HG02642 (cell line): ENCODE measurements at regions not wholly inside any gene's neighbourhood (a gene's known extent, or its start where the extent isn't known, plus 50 kb on each side); places are given as distances from the start of the nearest gene placed in this dataset.

ENCODE experiments used
- ATAC-seq: cut with Tn5 transposase; IDR thresholded peaks from one replicate; pipeline ENCODE4 v1.9.1; 2021; ENCODE audit warnings: mild to moderate bottlenecking; ENCODE audit not compliant: unreplicated experiment, poor library complexity

DNA sequence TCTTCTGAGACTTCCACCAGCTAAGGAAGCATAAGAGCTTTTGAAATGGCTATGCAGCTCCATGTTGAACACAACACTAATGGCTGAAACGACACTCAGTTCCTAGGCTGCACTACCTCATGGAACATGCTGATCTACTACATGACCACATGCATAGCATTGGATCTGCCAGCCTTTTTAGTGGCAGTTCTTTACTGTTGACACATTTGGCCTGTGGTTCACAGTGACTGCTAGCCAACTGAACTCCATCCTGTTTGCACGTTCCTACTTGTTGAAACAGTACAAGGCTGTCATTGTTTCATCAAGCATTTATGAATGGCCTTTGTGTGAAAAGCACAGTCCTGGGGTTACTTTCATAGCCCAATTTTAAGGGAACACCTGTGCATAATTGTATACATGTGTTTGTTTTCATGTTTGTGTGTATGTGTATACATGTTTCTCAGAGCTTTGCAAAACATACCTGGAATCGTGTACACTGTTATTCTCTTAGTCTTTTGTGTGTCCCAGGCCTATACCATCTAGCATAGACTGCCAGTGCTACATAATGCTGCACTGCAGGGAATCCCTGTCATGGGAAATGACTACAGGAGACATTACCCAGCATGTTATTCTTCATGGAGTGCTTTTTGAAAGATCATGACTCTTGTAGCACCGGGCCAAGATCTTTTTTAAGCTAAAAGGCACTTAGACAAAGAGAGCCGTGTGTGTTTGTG is 179.6 kb upstream of the ESRRG start:
- no peak for ATAC-seq

DNA sequence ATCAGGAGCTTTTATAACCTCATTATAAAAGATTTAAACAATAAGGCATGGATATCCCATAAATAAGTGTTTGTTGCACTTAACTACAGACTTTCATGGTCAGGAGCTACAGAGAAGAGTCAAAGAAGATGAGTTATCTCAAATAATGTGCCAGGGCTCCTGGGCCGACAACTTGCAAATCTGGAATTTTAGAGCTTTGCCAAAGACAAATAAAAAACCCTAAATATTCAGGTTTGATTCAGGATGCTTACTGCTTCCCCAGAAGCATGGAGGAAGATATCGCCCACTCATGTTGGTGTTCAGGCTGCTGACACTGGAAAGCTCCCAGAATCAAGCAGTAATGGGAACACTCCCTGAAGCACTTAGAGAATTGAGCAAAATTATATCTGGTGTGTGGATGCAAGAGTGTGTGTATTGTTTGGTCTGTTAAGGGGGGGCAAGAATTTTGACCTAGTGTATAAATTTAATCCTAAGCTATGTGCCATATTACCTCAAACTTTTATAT is 176.9 kb upstream of the ESRRG start:
- ATAC-seq, result no peak

- no peak for ATAC-seq
Measured at GRCh38 chr1:216898801-216899200, 175.6 kb upstream of the ESRRG start.

- ATAC-seq, result no peak
Measured at GRCh38 chr1:216896146-216896545, 172.9 kb upstream of the ESRRG start.

DNA sequence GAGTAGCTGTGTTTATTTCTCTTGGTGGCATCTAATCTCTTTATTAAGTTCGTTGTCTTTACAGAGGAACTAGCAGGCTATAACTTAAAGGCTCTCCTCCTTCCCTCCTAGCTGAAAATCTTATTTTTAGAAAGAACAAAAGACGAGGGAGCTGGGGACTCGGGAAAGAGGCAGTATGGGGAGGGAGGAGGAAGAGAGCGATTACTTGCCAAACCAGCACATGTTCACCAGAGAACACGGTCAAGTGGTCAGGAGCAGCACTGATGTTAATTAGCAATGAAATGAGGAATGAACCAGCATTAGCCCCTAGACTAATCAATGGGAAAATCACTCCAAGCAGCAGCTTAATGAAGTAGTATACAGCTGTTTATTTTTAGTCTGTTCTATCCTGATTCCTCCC is 171.3 kb upstream of the ESRRG start:
- no peak for ATAC-seq

DNA sequence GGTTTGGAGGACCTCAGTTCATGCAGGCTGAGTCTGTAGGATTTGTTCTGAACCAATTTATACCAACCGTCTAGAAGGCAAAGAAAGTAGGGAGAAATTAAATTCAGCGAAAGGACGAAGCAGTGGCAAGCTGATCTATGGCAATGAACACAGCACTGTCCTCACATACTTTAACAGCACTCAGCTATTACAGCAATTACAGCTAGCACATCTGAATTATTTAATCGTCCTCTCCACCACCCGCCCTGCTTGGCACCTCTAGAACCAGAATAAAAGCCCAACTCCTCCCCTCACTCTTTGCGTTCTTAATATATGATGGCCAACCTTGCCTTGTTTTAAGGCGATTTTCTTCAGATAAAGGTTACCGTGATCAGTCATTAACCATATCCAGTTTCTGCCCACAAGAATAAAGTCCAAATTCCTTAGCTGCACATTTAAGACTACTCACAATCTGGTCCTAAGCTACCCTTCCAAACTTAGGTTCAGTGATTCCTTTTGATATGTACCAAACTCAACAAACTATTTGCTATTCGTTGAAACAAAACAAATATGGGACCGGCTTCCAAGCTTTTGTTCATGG is 169.4 kb upstream of the ESRRG start:
- ATAC-seq, result no peak

DNA sequence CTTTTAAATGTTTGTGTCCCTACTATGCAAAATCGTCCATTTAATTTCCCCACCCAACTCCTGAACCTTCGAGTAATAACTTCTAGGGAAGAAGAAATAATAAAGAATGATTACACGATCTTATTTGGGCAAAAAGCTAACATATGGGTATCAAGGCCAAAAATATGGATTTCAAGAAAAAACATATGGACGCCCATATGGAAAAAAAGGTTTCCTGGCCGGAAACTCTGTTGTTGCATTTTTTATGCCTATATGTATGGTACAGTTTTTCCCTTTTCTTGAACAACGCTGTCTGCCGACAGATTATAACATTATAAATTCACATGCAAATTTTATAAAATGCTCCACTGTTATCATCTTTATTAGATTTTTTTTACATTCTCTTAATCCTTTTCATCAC is 167.6 kb upstream of the ESRRG start:
- ATAC-seq, result no peak

DNA sequence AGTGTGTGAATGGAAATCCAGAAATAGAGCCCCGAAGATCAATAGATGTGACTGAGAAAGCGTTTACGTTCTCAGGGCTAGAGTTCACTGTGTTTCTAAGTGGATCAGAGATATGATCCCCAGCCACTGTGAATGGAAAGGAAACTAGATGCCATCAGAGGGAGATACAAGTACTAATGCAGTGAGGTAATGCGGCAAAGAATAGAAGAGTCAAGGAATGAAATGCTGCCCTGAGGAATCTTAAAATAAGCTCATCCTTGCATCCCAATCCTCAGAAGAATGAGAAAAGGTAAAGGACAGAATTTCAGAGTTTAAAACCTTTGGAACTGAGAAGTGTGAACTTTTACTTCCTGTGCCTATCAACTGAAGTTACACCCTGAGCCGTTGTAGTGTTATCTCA is 165.5 kb upstream of the ESRRG start:
- ATAC-seq, result no peak

DNA sequence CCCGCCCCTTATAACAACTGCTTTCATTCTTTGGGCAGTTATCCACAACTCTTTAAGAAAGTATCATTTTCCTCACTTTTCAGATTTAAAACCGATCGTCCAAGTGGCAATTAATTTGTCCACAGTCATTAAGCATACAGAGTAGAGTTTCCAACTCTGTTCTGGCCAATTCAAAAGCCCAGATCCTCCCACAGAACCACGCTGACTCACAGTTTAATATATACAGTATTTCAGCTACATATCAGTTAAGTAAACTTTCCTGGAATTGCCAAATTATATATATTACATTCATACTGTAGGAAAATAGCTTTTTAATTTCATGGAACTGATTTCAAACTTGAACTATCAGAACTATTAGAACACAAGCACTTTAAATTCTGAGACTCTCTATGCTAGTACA is 163.8 kb upstream of the ESRRG start:
- no peak for ATAC-seq

DNA sequence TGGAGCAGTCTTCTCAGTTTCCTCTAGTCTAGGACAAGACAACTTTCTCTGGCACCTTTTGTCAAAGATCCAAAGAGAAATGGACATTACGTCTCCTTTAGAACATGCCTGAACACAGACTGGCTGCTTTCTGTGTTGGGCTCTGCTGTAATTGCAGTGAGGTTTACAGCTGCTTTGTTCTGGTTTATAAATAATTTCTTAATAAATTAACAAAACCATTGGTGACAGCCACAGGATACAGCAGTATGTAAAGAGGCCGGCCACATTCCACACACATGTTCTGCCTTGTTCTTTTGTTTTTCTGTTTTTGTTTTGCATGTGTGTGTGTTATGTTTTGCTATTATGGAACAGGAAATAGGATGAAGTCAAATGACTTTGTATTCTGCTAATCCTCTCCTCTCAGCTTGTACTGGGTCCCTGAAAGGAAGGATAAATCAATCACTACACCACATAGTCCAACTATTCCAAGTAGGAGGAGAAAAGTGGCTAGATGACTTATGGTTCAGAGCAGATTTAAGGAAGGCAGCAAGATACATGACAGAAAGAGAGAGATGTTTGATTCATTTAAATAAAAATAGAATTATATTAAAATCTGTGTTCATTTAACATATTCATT is 161.5 kb upstream of the ESRRG start:
- ATAC-seq, result no peak

GRCh38 chr1:216883518-216883917 is 160.3 kb upstream of the ESRRG start:
- no peak for ATAC-seq

GRCh38 chr1:216881695-216882094 is 158.5 kb upstream of the ESRRG start:
- ATAC-seq, result no peak

DNA sequence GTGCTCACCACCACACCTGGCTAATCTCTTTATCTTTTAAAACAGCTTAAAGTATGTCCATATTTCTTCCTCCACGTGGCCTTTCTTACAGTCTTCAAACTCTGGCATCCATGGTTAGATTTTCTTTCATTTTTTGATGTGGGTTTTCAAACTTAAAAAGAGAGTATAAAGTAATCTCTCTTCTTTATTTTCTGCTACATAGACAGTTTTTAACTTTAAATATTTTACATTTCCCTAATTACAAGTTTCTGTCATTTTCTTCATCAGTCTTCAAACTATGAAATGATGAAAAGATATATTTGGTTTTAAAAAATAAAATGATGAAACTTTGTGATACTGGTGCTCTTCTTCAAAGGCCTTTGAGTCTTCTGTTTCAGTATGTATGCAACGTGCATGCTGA is 143.5 kb upstream of the ESRRG start:
- ATAC-seq, result no peak

- no peak for ATAC-seq
Measured at GRCh38 chr1:216855810-216856209, 132.6 kb upstream of the ESRRG start.

DNA sequence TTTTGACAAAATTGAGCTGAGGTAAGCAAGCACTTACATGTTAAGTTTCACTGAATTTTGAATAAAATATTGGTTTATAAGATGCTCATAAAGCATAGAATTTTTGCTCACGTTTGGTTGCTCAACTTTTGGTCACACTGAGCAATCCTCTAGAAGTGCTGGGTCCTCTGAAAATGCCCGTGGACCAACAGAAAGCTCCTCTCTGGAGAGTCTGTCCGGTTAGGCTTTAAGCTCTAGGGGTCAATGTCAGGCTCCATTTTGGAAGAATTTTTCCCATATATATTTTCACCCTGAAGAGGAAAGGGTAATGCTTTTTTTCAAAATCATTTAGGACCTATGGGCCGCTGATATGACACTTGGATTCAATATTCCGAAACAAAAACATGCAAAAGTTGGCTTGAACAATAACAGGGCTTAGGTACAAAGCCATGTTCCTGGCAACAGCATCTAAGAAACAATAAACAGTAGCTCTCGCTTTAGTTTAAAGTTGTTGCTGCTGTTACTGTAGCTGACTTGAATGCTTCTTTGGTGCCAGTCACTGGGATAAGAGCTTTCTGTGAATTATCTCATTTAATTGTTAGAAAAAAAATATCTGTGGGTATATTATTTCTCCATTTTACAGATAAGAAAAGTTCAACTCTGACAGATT is 131.7 kb upstream of the ESRRG start:
- no peak for ATAC-seq

- no peak for ATAC-seq
Measured at GRCh38 chr1:216851073-216851472, 127.8 kb upstream of the ESRRG start.

DNA sequence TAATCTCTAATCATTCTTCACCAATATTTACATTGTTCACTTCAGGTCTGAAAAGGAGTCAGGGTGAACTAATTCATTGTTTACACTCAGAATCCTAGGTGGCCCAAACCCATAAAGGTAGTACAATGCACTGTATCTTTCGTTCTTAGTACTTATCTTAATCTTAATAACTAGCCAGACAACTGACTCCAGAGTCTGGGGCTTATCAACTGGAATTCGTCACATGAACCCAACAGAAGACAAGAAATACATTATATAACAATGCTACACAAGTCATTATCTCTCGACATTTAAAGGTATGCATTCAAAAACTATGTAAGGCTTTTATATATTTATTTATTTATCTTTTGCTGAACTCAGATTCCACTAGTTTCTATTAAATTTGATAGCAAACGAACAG is 125.9 kb upstream of the ESRRG start:
- ATAC-seq, result no peak

GRCh38 chr1:216847397-216848036 is 124.3 kb upstream of the ESRRG start:
- no peak for ATAC-seq

DNA sequence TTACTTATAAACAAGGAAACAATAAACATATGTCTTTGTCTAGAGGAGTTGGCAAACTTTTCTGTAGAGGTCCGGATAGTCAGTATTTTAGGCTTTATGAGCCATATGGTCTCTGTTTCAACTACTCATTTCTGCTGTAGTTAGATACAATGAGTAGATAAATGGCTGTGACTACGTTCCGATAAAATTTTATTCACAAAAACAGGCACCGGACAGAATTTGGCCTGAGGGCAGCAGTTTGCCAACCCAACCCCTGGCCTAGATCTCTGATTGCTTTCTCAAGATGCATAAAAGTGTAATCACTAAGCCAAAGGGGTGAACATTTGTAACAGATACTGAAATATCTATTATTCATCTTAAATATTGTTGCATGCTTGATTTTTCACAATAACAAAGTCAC is 123.1 kb upstream of the ESRRG start:
- ATAC-seq, result no peak

DNA sequence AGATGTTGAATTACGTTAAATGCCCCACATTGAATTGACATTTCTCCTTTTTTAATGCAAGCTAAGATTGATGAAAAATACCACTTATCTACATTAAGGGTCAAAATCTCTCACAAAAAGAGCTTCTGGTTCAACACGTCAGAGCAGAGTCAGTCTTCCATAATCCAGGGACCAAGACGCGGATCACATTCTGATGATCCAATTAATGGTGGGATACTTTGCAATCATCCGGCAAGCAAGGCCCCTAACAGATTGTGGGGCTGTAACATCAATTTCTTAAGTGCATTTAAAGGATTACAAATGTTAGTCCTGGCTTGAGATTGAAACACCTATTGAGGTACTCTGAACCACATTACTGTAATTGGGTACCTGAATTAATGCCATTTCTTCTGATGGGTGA is 120.2 kb upstream of the ESRRG start:
- ATAC-seq, result no peak

- ATAC-seq, result no peak
Measured at GRCh38 chr1:216841165-216841564, 117.9 kb upstream of the ESRRG start.
